ENCODE measurements at regions not wholly inside any gene's neighbourhood (a gene's known extent, or its start where the extent isn't known, plus 50 kb on each side); places are given as distances from the start of the nearest gene placed in this dataset.

DNA sequence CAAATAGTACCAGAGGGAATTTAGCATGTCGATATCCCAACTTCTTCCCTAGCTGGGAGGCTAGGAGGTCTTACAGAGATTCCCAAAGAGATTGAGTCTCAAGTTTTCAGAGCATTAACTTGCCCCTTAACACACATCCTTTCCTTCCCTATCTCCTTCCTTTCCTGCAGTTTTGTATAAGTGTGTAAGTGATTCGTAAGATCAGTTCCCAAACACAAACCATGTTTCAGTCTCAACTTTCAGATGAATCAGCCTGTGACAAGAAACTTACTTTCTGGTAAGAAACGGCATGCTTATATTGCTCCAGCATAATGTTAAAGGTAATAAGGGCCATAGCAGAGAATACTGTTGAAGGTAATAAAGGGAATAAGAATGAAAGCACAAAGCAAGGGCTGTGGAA, 472.2 kb downstream of the LIG4 start:
- POLR2A ChIA-PET = no interaction called here
- H3K27me3 ChIP-seq (ENCODE audit: control insufficient read depth in 1 of 2, insufficient read depth in 2 of 2, low read length in 2 of 2) = no peaks in the 10 kb centered on the region
- Mint-ChIP-seq H3K36me3 (ENCODE audit: low read depth) (no peaks in the 10 kb centered on the region), H3K4me3 (no peak overlapping the region), H3K9me3 (peaks cover 7% of the 10 kb centered on the region), H3K27ac (no peak overlapping the region), H3K4me1 (ENCODE audit: low read depth) (no peaks in the 10 kb centered on the region), H3K27me3 (no peaks in the 10 kb centered on the region)
- H3K4me1 ChIP-seq (ENCODE audit: insufficient read depth, low read length) = no peaks in the 10 kb centered on the region
- no peak overlapping the region for H3K27ac ChIP-seq (ENCODE audit: low read depth in 1 of 2, low read length in 2 of 2)
- peaks cover 0 to 4% of the 10 kb centered on the region in 2 experiments for H3K9me3 ChIP-seq (ENCODE audit: control insufficient read depth in 1 of 2, insufficient read depth in 1 of 2, low read length in 2 of 2)
- no peak for DNase-seq
- no peak overlapping the region for H3K4me3 ChIP-seq (ENCODE audit: low read length)
- CTCF ChIA-PET = no interaction called here
- TF ChIP-seq CTCF (IDR thresholded peaks at IDR 0.05) = no peak
- no peaks in the 10 kb centered on the region for H3K36me3 ChIP-seq (ENCODE audit: insufficient read depth, low read length)
- no peak for ATAC-seq (ENCODE audit: poor library complexity)
- intact Hi-C loops (cut with DNase I, micrococcal nuclease) = no loop called here

GRCh38 chr13:107742544-107742943, 472.8 kb downstream of the LIG4 start:
- ChIA-PET CTCF (no interaction called here), POLR2A (no interaction called here)
- Histone ChIP-seq H3K9me3 (ENCODE audit: control insufficient read depth in 1 of 2, insufficient read depth in 1 of 2, low read length in 2 of 2) (peaks cover 0 to 4% of the 10 kb centered on the region in 2 experiments), H3K36me3 (ENCODE audit: insufficient read depth, low read length) (no peaks in the 10 kb centered on the region), H3K27ac (ENCODE audit: low read depth in 1 of 2, low read length in 2 of 2) (no peak overlapping the region), H3K27me3 (ENCODE audit: control insufficient read depth in 1 of 2, insufficient read depth in 2 of 2, low read length in 2 of 2) (no peaks in the 10 kb centered on the region), H3K4me1 (ENCODE audit: insufficient read depth, low read length) (no peaks in the 10 kb centered on the region), H3K4me3 (ENCODE audit: low read length) (no peak overlapping the region)
- Mint-ChIP-seq H3K9me3 (peaks cover 7% of the 10 kb centered on the region), H3K27ac (no peak overlapping the region), H3K4me3 (no peak overlapping the region), H3K4me1 (ENCODE audit: low read depth) (no peaks in the 10 kb centered on the region), H3K27me3 (no peaks in the 10 kb centered on the region), H3K36me3 (ENCODE audit: low read depth) (no peaks in the 10 kb centered on the region)
- TF ChIP-seq CTCF (IDR thresholded peaks at IDR 0.05) = no peak
- DNase-seq (no peak), ATAC-seq (ENCODE audit: poor library complexity) (no peak)
- intact Hi-C loops (cut with DNase I, micrococcal nuclease) = no loop called here

- Mint-ChIP-seq H3K4me3 (no peak overlapping the region), H3K27me3 (no peaks in the 10 kb centered on the region), H3K4me1 (ENCODE audit: low read depth) (no peaks in the 10 kb centered on the region), H3K27ac (no peak overlapping the region), H3K36me3 (ENCODE audit: low read depth) (no peaks in the 10 kb centered on the region), H3K9me3 (peaks cover 3% of the 10 kb centered on the region)
- DNase-seq (no peak), ATAC-seq (ENCODE audit: poor library complexity) (no peak)
- Histone ChIP-seq H3K4me1 (ENCODE audit: insufficient read depth, low read length) (no peaks in the 10 kb centered on the region), H3K9me3 (ENCODE audit: control insufficient read depth in 1 of 2, insufficient read depth in 1 of 2, low read length in 2 of 2) (peaks cover 4 to 5% of the 10 kb centered on the region in 2 experiments), H3K27ac (ENCODE audit: low read depth in 1 of 2, low read length in 2 of 2) (no peak overlapping the region), H3K4me3 (ENCODE audit: low read length) (no peak overlapping the region), H3K36me3 (ENCODE audit: insufficient read depth, low read length) (no peaks in the 10 kb centered on the region), H3K27me3 (ENCODE audit: control insufficient read depth in 1 of 2, insufficient read depth in 2 of 2, low read length in 2 of 2) (no peaks in the 10 kb centered on the region)
- ChIA-PET CTCF (no interaction called here), POLR2A (no interaction called here)
- intact Hi-C loops (cut with DNase I, micrococcal nuclease) = no loop called here
- TF ChIP-seq CTCF (IDR thresholded peaks at IDR 0.05) = no peak
These were observed 477.3 kb downstream of the LIG4 start for GRCh38 chr13:107738004-107738403.

Data from CD4-positive, alpha-beta T cell (primary cell).